Activated T-cell treated with anti-CD3 and anti-CD28 coated beads for 48 hours (primary cell): ENCODE measurements at regions not wholly inside any gene's neighbourhood (a gene's known extent, or its start where the extent isn't known, plus 50 kb on each side); places are given as distances from the start of the nearest gene placed in this dataset.
"Not testable (repeated sequence)": the region's sequence is repeated elsewhere in the genome, so short reads cannot be mapped to it uniquely, and the experiment has no call there.

ENCODE experiments used
- DNase-seq: peaks from one replicate; pipeline ENCODE4 v3.0.0-alpha.2; 2020; ENCODE audit warnings: low read depth

- DNase-seq: not testable (repeated sequence)
Measured at GRCh38 chr4:82301390-82301789, 72.4 kb downstream of the HNRNPD start.

GRCh38 chr4:82293304-82293703, 80.5 kb downstream of the HNRNPD start:
- DNase-seq: no peak

DNA sequence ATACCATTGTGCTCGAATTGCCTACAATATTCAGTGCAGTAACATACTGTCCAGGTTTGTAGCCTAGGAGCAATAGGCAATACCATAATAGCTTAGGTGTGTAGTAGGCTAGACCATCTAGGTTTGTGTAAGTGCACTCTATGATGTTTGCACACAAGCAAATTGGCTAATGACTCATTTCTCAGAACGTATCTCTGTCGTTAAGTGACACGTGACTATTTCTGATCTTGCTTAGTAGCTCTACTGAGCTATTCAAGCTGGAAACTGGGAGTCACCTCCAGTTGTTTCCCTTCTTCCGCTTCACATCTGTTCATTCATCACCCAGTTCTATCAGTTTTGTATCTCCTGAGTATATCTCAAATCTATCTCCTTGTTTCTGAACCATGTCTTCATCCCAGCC, 86.1 kb downstream of the HNRNPD start:
- no peak for DNase-seq

DNA sequence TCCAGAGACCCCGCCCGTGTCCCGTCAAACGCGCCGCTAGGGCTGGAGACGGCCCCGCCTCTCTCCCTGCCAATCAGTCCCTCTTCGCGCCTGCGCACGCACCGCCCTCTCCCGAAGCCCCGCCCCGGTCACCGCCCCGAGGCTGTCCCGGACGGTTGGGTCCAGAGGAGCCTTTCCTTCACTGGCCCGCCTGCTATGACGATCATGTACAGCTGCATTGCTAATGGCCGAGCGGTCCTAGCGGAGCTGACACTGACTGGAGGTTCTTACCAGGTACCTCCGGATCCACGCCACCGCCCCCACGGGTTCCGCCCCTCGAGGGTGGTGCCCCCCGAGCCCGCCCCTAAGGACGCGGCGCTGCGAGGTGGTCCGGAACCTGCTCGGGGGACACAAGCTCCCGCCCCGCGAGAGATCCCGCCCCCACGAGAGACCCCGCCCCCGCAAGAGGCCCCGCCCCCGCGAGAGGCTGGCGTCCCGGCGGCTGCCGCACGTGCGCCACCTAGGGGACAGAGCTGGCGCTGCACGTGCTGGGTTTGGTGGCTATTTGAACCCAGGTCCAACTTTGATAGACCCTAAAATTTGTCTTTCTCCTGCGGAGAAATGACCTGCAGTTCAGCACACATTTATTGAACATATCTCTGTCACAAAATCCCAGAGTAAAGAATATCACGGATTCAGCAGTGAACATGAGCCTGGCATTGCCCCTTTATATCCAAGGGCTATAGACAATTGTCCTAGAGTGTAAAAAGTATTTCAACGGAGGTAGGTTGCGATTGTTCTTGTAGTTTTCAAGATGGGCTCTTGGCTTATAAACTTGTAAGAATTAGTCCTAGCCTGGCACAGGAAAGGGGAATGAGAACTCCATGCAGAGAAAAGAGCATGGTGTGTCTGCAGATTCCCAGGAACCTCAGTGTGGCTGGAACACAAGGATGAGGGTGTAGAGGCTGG, 88.7 kb downstream of the HNRNPD start:
- DNase-seq: peak; percentile 99

DNA sequence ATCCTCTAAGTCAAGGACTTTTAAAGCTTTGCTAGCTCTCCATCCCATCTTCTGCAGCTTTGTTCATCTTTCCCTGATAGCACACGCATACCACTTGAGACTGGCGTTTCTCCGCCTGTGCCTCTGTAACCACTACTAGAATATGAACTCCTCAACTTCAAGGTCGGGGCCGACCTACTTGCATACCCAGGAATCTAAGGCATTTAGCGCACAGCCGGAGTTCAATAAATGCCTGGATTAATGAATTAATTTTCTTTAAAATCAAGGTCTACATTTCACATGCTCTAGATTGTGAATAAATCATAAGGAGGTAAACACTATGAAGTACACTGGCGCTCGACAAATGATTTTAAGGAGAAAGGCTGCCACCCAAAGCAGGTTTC, 89.3 kb downstream of the HNRNPD start:
- no peak for DNase-seq

DNA sequence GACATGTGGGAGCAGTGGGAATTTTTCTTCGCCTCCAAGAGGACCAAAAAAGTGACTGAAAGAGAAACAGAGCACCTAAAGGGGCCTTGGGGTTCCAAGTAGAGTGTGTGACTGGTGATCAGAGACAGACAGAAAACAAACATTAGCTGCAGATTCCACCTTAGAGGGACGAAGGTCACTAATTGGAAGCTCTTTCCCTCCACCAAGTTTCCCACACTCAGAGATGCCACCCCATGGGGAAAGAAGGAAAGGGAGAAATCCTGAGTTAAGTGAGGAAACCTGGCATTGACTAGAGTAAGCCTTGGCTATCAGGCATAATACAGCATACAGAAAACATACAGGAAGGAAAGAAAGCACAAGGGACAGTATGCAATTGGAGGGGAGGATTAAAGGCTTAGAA, 90.9 kb downstream of the HNRNPD start:
- DNase-seq: no peak

- DNase-seq: not testable (repeated sequence)
Measured at GRCh38 chr4:82279550-82279949, 94.2 kb downstream of the HNRNPD start.

DNA sequence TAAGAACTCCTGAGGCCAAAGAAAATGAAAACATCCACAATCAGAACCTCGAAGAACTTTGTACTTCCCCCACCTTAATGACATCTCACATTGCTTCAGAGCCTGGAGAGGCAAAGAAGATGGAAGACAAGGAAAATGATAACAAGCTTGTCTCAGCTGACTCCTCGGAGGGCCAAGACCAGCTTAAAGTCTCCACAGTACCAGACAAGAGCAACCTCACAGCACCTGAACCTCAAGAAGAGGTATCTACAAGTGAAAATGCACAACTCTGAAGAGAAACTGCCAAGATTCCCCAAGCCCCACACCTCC, 97.5 kb downstream of the HNRNPD start:
- DNase-seq: no peak

DNA sequence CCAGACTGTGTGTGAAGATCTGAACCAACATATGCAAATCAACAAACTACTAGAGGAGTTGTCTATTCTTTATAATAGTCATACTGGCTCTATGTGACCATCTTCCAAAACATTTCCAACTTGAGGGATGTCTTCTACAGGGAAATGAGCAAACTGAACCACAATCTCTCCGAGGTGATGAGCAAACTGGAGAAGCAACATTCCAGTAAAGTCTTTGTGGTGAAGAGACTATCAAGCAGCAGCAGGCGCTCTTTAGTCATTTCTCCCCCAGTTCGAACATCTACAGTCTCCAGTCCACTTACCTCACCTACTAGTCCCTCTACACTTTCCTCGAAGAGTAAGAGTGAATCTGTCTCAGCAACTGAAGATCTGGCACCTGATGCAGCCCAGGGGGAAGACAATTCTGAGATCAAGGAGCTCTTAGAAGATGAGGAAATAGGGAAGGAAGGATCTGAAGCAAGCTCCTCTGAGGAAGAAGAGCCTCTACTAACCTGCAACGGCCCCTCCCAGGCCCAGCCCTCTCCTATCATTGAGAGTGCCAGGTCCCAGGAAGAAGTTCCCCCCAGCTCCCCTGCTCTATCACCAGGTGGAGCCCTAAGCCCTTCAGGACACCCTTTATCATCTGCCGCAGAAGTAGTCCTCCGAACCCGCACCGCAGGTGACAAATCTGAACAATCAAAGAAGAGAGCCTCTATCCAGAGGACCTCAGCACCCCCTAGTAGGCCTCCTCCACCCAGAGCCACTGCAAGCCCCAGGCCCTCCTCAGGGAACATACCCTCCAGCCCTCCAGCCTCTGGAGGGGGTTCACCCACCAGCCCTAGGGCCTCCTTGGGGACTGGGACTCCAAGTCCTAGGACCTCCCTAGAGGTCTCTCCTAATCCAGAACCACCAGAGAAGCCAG, 98.1 kb downstream of the HNRNPD start:
- DNase-seq: no peak

- not testable (repeated sequence) for DNase-seq
Measured at GRCh38 chr4:82274700-82275099, 99.1 kb downstream of the HNRNPD start.

DNA sequence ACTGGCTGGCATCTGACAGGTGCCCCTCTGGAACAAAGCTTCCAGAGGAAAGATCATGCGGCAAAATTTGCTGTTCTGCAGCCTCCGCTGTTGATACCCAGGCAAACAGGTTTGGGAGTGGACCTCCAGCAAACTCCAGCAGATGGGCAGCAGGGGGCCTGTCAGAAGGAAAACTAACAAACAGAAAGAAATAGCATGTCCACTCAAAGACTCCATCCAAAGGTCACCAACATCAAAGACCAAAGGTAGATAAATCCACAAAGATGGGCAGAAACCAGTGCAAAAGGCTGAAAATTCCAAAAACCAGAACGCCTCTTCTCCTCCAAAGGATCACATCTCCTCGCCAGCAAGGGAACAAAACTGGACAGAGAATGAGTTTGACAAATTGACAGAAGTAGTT, 101.3 kb downstream of the HNRNPD start:
- DNase-seq: not testable (repeated sequence)

DNA sequence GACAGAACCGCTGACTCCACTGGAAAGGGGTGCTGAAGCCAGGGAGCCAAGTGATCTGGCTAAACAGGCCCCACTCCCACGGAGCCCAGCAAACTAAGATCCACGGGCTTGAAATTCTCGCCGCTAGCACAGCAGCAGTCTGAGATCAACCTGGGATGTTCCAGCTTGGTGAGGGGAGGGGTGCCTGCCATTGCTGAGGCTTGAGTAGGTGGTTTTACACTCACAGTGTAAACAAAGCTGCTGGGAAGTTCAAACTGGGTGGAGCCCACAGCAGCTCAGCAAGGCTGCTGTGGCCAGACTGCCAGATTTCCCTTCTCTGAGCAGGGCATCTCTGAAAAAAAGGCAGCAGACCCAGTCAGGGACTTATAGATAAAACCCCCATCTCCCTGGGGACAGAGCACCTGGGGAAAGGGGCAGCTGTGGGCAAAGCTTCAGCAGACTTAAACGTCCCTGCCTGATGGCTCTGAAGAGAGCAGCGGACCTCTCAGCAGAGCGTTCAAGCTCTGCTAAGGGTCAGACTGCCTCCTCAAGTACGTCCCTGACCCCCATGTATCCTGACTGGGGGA, 101.8 kb downstream of the HNRNPD start:
- DNase-seq: not testable (repeated sequence)

DNA sequence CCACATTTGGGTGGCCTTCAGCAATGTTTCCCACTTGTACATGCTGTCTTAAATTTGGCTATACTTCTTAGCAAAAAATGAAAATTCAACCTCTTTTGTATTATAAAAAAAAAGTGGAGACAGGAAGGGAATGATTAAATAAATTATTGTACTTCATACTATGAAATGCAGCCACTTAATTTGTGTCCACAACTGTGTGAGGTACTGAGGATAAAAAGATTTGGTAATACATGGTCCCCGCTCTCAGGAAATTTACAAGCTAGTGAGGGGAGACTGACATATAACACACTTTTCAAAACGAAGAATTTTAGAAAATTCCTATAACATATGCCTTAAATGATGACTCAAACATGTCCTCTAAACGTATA, 105.0 kb downstream of the HNRNPD start:
- DNase-seq: no peak

DNA sequence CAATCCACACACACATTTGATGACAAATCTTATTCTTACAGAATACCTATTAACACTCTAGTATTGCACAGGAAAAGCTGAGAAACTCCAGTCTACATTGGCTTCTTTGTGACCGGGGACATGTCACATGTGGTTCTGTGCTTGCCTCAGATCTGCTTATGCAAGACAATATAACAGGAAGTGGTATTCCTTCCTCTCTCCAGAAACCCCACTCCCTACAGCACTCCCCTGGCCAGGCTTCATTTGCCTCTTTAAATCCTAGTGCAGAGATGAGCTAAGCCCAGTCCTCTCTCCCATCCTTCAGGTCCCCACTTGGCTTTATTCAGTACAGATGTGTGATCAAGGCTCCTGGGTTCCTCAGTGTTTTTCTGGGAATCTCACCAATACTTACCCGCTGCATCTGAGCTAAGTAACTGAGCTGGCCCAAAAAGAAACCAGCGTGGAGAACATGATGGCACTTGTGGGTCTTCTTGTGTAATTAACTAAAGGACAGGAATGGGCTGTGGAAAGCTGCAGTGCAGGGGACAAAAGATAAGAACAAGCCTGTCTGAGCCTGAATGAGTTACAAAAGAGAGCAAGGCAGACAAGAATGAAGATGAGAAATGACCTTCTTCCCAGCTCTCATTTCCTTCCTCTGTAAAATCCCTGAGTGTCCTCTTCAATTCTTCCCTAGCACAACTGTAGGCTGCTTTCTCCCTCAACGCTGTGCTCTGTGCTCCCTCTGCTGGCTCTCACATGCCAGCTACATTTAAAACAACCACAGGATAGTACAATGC, 105.6 kb downstream of the HNRNPD start:
- no peak for DNase-seq

DNA sequence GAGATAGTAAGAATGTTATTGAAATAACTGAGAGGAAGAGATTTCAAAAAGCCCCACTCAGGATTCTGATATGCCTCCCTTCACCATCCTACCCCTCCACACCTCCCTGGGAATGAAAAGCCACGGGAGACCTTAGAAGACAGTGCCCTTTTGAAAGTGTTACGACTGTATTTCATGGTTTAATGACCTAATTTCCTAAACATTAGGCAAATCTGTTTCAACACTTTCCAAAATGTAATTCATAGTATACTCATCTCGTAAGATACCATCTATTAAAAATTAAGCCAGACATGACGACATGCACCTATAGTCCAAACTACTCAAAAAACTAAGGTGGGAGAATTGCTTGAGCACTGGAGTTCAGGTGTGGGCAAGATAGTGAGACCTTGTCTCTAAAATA, 106.3 kb downstream of the HNRNPD start:
- no peak for DNase-seq

GRCh38 chr4:82266345-82266744, 107.4 kb downstream of the HNRNPD start:
- DNase-seq: no peak

DNA sequence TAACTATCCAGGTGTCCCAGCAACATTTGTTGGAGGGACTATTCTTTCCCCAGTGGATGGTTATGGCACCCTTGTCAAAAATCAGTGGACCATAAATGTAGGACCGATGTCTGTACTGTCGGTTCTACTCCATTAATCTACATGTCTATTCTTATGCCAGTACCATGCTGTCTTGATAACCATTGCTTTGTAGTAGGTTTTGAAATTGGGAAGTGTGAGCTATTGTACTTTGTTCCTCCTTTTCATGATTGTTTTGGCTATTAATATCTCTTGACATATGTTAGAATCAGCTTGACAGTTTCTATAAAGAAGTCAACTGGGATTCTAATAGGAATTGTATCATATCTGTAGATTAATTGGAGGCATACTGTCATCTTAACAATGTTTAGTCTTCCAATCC, 112.7 kb downstream of the HNRNPD start:
- DNase-seq: no peak

DNA sequence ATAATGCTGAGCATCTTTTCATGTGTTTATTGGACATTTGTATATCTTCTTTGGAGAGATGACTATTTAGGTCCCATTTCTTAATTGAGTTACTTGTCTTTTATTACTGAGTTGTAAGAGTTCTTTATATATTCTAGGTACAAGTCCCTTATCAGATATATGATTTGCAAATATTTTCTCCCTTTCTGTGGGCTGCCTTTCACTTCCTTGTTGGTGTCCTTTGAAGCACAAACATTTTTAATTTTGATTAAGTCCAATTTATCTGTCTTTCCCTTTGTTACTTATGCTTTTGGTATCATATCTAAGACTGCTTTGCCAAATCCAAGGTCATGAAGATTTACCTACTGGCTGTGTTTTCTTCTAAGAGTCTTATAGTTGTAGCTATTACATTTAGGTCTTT, 113.2 kb downstream of the HNRNPD start:
- no peak for DNase-seq

- no peak for DNase-seq
Measured at GRCh38 chr4:82256718-82257117, 117.1 kb downstream of the HNRNPD start.

GRCh38 chr4:82255657-82256056, 118.1 kb downstream of the HNRNPD start:
- no peak for DNase-seq

DNA sequence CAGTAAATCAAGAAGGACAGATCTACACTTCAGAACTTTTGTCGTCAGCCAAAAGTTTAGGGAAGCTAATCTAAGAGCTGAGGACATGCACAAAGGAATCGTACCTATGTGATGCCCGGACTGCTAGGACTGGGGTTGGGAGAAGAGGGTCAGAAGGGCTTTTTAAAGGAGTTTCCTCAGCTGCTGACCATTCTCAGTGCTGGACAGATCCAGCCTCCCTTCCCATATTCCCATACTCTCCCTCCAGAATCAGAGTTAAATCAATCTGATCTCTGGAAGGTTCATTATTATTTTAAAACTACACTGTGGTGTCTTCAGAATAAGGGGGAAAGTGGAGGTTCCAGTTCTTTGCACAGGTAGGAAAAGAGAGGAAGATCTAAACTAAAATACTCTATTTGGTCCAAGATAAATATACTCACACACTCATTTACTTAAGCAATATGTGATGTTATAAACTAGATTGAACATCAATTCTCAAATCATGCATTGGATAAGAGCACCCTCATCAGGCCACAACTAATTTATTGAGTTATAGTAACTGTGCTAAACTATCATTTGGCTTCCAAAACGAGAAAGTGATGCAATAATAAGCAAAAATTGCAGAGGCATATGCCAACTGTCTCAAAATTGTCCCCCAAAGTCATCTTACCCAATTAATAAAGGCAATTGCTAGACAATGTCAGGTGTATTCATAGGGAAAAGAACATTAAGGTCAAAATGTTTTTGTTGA, 124.7 kb downstream of the HNRNPD start:
- no peak for DNase-seq
